OCI-LY7 (cell line): ENCODE measurements at regions not wholly inside any gene's neighbourhood (a gene's known extent, or its start where the extent isn't known, plus 50 kb on each side); places are given as distances from the start of the nearest gene placed in this dataset.

ENCODE experiments used
- CTCF ChIP-seq: fragments of 200-600 bp; sonication (generic); conservative IDR thresholded peaks from 2 replicates; pipeline ENCODE4 v1.5.1; 2014; ENCODE audit warnings: mild to moderate bottlenecking, antibody characterized with exemption, low read length, moderate library complexity, mixed read lengths
- EZH2phosphoT487 ChIP-seq: fragments of 200-600 bp; sonication (generic); IDR thresholded peaks from 2 replicates; pipeline ENCODE4 v1.6.1; 2018; ENCODE audit warnings: low read depth, borderline replicate concordance, mild to moderate bottlenecking, mixed run types, antibody characterized with exemption, low read length, moderate library complexity, mixed read lengths

GRCh38 chr17:62307196-62307595 lies 73.2 kb upstream of the EFCAB3 start:
- TF ChIP-seq EZH2phosphoT487 (no peak), CTCF (no peak)
